Fibroblast of skin of right biceps (primary cell): ENCODE measurements at regions not wholly inside any gene's neighbourhood (a gene's known extent, or its start where the extent isn't known, plus 50 kb on each side); places are given as distances from the start of the nearest gene placed in this dataset.
A peak's percentile ranks its signal among the peaks of the same experiment; 100 is the strongest.
"Not testable (repeated sequence)": the region's sequence is repeated elsewhere in the genome, so short reads cannot be mapped to it uniquely, and the experiment has no call there.

Experiments used
- DNase-seq: peaks from one replicate; pipeline ENCODE4 v3.0.0-alpha.2; 2013

DNA sequence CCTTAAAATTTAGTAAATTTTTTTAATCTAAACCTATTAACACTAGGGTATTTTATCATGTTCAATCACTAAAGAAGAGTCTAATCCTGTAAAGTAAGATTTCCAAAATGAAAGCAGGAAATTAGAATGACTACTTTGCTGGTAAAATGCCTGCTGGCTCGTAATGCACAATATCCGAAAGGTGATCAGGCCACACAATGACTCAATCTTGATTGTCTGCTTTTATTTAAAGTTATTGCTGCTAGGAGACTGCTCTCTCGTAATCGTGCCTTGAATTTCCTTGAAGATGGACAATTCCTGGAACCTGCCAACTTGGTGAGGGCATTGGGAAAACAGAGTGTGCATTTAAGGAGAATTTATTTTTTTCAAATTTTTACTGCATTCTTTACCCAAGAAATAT is 1786.5 kb upstream of the RAG2 start:
- DNase-seq, result peak; percentile 9

GRCh38 chr11:38365274-38365673 is 1767.2 kb upstream of the RAG2 start:
- DNase-seq, result no peak

GRCh38 chr11:38356255-38356654 is 1758.2 kb upstream of the RAG2 start:
- DNase-seq, result no peak

GRCh38 chr11:38345286-38345685 is 1747.2 kb upstream of the RAG2 start:
- peak; percentile 3 for DNase-seq

DNA sequence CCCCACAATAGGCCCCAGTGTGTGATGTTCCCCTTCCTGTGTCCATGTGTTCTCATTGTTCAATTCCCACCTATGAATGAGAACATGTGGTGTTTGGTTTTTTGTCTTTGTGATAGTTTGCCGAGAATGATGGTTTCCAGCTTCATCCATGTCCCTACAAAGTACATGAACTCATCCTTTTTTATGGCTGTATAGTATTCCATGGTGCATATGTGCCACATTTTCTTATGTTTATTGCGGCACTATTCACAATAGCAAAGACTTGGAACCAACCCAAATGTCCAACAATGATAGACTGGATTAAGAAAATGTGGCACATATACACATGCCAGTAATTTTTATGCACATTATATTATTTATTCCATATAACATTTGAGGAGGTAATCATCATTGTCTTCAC is 1743.6 kb upstream of the RAG2 start:
- DNase-seq, result not testable (repeated sequence)

GRCh38 chr11:38339835-38340440 is 1741.9 kb upstream of the RAG2 start:
- no peak for DNase-seq

- DNase-seq, result not testable (repeated sequence)
Observed at GRCh38 chr11:38338022-38338421, 1740.0 kb upstream of the RAG2 start.

DNA sequence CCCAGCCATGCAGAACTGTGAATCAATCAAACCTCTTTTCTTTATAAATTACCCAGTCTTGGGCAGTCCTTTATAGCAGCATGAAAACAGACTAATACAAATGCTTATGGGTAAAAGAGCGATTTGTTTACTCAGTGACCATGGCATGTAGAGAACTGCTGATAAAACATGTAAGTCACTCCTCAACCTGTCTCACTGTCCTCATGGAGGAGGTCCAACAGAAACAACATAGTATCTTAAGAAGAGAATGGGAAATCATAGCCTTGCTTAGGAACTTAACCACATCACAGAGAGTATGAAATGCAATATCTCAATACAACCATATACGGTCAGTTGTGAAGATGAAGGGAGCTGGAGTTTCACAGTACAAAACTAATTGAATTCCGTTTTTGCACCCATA is 1734.0 kb upstream of the RAG2 start:
- DNase-seq, result no peak

DNA sequence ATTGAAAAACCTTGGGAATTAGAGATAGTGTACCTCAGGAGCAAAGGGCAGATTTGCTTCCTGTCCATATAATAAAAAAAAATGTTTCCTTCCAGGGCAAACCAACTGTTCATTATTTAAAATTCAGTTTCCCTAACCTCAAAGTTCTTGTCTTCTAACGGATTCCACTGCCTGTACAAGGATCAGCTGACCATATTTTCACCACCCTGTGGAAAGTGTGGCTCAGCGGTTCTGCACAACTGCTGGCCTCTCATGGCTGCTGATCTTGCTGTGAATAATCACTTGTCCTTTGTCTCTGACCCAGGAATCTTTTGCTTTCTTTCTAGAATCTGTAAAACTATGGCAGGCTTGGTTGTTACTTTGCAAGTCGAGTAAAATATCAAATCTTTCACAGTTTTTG is 1732.5 kb upstream of the RAG2 start:
- no peak for DNase-seq

DNA sequence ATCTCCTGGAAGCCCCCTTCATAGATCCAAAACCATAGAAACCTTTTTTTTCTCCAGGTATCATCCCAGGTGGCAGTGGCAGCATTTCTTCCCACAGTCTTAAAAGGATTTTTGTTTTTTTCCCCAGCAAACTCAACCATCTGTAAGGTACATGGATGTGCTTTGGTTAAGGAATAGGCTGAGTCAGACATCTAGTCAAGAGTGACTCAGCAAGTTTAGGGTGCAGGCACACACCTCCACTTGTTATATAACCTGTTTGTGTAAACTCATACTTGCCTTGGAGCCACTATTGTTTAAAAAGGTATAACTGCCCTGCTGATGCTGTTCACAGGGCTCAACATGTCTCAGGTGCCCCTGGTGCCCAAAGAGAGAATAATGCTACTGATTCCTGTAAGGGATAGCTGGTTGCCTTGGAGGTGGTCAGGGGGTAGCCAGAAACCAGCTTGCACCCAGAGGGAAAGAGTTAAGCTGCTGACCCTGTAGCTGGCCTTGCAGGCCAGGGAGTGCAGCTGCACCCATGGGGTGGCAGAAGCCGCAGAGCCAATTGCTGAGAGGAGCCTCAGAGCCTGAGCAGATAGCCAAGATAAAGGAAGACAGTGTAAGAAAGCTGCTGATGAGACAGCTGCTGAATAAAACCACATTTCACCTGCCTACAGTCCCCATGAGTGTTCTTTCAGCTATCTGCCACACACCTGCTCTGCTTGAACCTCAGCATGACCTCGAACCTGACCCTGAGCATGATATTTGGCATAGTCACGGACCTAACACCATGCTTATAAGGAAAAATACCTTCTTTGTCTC is 1726.1 kb upstream of the RAG2 start:
- no peak for DNase-seq

GRCh38 chr11:38315151-38315550 is 1717.1 kb upstream of the RAG2 start:
- DNase-seq, result no peak

DNA sequence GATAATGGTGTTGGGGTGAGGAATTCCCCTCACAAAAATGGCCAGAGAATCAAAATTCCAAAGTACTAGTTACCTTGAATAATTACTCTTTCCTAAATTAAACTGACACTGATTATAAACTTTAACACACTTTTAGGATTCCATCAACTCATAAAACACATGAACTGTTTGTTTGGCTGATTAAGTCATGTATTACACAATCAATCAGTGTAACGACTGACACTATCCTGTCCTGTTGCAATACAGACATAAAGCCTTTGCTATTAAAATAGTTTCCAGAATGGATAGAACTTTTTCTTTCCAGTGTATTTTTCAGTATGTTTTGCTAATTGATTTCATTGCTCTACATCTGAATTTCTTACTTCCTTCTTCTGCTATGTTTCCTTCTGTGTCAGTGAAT is 1709.4 kb upstream of the RAG2 start:
- no peak for DNase-seq

DNA sequence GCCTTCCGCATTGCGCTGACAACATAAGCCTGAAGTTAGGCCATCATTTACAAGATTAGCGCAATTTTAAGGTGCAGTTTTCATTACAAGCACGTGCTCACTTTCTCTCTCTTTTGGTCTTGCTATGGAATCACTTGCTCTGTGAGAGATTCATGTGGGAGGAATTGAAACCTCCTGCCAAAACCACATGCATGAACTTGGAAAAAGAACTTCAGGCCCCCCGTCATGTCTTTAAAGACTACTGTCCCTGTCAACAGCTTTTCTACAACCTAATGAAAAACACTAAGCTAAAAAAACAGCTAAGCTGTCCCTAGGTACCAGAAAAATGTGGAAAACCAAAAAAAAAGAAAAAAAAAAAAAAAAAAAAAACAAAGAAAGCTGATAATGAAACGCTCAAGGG is 1707.6 kb upstream of the RAG2 start:
- peak; percentile 51 for DNase-seq

- DNase-seq, result no peak
Observed at GRCh38 chr11:38304926-38305325, 1706.9 kb upstream of the RAG2 start.

- DNase-seq, result no peak
Observed at GRCh38 chr11:38302564-38302963, 1704.5 kb upstream of the RAG2 start.

DNA sequence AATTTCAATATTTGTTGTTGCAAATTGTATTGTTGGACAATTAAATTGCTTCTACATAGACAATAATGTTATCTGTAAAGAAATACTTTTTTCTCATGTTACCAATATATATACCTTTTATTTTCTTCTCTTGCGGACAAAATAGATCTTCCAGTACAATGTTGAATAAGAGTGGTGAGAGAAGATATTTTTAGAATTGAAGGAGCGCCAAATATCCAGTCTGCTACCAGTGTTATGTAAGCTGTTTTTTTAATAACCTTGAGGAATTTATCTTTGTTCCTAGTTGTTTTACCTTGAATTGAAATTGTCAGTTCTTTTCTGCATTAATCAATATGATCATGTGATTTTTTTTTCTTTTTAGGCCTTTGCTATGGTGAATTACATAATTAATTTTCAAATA is 1702.5 kb upstream of the RAG2 start:
- DNase-seq, result no peak

GRCh38 chr11:38296211-38296776 is 1698.3 kb upstream of the RAG2 start:
- DNase-seq, result no peak

DNA sequence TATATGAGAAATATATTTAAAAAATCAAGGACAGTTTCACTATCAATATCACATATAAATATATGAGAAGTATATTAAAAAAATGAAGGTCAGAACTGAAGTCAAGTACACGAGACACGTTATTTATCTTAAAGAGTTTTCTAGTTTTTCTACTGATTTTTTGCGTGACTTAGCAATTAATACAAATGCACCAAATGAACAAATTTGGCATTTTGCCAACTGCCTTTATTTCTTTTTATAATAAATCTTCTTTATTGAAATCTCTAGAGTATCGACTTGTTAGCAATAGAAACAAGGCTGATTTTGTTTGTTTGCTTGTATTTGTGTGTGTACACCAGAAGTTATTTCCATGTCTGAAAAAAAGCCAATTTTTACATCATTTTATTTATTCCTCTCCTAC is 1684.7 kb upstream of the RAG2 start:
- no peak for DNase-seq

- DNase-seq, result no peak
Observed at GRCh38 chr11:38278457-38279141, 1680.6 kb upstream of the RAG2 start.

- DNase-seq, result peak; percentile 6
Observed at GRCh38 chr11:38274031-38274430, 1676.0 kb upstream of the RAG2 start.

DNA sequence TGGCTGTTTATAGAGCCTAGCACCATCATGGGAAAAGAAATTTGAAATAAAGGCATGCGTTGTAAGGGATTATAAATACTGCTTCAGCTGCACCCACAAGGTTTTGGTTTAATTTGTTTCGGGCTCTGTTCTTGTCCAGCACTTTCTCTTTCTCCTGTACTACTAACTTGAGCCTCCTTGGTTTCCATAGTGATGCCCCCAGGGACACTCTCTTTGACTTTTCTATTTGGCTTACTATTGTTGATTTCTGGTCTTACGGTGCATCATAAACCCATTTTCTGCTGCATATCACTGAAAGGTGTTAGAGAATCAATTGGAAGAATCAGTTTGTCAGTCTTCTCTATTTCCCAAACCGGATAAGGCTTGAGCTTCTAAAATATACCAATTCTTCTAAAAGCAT is 1674.3 kb upstream of the RAG2 start:
- no peak for DNase-seq

DNA sequence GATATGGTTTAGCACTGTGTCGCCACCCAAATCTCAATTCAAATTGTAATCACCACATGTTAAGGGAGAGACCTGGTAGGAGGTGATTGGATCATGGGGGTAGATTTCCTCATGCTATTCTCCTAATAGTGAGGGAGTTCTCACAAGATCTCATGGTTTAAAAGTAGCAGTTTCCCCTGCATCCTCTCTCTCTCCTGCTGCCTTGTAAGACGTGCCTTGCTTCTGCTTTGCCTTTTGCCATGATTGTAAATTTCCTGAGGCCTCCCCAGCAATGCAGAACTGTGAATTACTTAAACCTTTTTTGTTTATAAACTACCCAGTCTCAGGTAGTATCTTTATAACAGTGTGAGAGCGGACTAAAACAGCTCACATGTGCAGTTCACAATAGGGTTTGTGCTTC is 1668.7 kb upstream of the RAG2 start:
- no peak for DNase-seq

GRCh38 chr11:38256436-38256835 is 1658.4 kb upstream of the RAG2 start:
- no peak for DNase-seq

- no peak for DNase-seq
Observed at GRCh38 chr11:38254913-38255312, 1656.9 kb upstream of the RAG2 start.
